Astrocyte of the cerebellum (primary cell): ENCODE measurements at regions not wholly inside any gene's neighbourhood (a gene's known extent, or its start where the extent isn't known, plus 50 kb on each side); places are given as distances from the start of the nearest gene placed in this dataset.

Experiments
- DNase-seq: peaks from one replicate; pipeline ENCODE4 v3.0.0-alpha.2; 2011; ENCODE audit warnings: low read depth
- H3K4me3 ChIP-seq: 2 replicates; pipeline ENCODE4 v1.5.1; 2011; ENCODE audit warnings: mild to moderate bottlenecking, low read depth, low read length, moderate library complexity
- in situ Hi-C: cut with HindIII; loops from 2 replicates; pipeline ENCODE4 v1.10.0; 2017; ENCODE audit warnings: low sequenced_read_pairs
- TF ChIP-seq, protein P1 (sequence below): IDR thresholded peaks from 2 replicates; pipeline ENCODE4 v1.5.1; 2012; ENCODE audit warnings: low read length, low read depth, moderate library complexity, mild to moderate bottlenecking; ENCODE audit errors: missing control alignments

DNA sequence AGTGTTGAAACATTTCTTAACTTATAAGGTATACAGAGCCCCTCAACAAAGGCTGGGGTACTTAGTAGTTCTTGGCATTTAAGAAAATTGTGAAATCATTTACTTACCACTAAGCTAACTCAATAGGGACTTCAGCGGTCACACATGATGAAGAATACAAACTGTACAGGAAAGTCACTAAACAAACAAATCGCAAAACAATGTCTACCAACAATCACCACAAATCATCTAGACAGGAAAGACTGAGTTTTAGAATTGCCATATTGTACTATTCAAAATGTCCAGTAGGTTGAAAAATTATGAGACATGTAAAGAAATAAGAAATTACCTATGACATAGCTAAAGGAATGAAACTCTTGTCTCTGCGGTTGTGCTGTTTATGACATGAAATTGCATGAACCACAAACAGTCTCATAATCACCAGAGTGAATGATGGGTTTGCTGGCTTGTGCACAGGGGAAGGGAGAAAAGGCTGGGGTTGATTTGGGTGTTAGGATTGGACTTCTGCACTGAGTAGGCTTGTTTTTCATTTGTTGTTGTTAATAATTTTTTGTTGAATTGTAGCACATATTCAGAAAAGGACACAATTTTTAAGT is 441.1 kb upstream of the MON1B start:
- no peak for DNase-seq
- TF ChIP-seq, protein P1, sequence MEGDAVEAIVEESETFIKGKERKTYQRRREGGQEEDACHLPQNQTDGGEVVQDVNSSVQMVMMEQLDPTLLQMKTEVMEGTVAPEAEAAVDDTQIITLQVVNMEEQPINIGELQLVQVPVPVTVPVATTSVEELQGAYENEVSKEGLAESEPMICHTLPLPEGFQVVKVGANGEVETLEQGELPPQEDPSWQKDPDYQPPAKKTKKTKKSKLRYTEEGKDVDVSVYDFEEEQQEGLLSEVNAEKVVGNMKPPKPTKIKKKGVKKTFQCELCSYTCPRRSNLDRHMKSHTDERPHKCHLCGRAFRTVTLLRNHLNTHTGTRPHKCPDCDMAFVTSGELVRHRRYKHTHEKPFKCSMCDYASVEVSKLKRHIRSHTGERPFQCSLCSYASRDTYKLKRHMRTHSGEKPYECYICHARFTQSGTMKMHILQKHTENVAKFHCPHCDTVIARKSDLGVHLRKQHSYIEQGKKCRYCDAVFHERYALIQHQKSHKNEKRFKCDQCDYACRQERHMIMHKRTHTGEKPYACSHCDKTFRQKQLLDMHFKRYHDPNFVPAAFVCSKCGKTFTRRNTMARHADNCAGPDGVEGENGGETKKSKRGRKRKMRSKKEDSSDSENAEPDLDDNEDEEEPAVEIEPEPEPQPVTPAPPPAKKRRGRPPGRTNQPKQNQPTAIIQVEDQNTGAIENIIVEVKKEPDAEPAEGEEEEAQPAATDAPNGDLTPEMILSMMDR, result no peak
- H3K4me3 ChIP-seq, result no peak overlapping the region
- in situ Hi-C loops, result no loop called here

DNA sequence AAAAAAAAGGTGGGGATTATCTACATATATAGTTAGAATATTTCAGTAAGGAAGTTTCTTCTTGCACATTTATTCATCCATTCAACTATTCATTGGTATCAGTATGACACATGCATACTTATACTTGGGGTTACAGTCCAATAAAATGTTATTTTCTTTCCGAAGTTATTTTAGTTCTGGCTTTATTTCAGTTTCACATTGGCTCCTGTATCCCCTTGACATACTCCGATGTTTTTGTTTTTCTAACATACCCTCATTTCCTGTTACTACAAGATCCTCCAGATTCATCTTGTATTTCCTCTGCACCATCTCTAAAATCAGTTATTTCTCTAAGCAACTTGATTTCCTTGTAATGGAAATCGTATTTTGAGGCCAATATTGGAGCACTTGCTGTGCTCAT is 435.5 kb upstream of the MON1B start:
- TF ChIP-seq, protein P1, result no peak
- in situ Hi-C loops, result no loop called here
- DNase-seq, result no peak
- H3K4me3 ChIP-seq, result no peak overlapping the region

DNA sequence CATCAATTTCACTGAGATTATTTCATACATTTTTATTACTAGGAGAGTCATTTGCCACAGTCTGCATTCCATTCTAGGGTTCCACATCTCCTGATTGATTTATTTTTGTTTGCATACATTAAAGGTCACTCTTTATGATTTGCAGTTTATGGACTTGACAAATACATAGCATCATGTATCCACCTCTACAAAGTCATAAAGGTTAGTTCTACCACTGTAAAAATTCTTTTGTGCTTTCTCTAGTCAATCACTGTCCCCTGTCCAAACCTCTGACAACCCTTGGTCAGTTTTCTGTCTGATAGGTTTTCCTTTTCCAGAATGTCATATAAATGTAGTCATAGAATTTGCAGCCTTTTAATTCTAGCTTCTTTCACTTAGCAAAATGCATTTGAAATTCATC is 434.6 kb upstream of the MON1B start:
- no peak overlapping the region for H3K4me3 ChIP-seq
- in situ Hi-C loops, result no loop called here
- TF ChIP-seq, protein P1, result no peak
- DNase-seq, result no peak

DNA sequence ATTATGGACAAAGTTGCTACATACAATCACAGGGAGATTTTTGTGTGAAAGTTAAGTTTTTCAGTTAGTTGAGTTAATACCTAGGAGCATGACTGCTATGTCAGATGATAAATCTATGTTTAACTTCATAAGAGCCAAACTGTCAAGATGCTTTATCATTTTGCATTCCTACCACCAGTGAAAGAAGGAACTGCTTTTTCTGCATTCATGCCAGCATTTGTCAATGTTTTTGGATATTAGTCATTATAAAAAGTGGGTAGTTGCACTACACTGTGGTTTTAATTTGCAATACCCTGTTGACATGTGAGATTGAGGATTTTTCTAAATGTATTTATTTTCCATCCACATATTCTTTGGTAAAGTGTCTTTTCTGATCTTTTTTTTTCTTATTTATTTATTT is 434.0 kb upstream of the MON1B start:
- in situ Hi-C loops, result no loop called here
- DNase-seq, result no peak
- TF ChIP-seq, protein P1, result no peak
- H3K4me3 ChIP-seq, result no peak overlapping the region

DNA sequence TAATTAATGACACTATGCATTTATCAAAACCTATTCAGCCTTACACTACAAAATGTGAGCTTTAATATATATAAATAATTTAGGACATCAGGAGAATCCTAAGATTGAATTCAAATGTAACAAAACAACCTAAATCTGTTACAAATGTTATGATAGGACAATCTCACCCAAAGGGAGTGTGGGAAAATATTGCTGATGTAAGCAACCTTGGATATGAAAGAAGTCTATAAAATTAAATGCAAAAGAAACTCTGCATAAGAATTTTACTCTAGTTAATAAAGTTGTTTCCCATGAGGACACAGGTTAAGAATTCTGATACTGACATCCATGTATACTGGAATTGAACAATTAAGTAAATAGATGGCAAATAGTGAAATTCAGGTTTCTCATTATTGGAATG is 424.5 kb upstream of the MON1B start:
- TF ChIP-seq, protein P1, result no peak
- no peak overlapping the region for H3K4me3 ChIP-seq
- no peak for DNase-seq
- in situ Hi-C loops, result no loop called here

DNA sequence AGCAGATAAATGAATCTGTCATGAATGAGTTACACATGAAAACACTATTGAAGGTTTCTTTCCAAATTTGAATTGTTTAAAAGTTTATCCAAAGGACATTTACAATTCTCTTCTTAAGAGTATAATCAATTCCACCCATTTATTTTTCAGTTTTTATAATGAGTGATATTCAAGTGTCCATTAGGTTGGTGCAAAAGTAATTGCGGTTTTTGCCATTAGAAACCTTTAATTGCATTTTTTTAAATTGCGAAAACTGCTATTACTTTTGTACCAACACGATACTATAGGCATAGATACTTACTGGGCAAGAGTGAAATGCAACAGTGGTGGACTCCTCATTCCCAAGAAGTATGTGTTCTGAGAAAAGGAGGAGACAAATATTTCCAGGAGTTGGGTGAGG is 422.7 kb upstream of the MON1B start:
- no peak overlapping the region for H3K4me3 ChIP-seq
- no peak for DNase-seq
- TF ChIP-seq, protein P1, result no peak
- in situ Hi-C loops, result no loop called here

DNA sequence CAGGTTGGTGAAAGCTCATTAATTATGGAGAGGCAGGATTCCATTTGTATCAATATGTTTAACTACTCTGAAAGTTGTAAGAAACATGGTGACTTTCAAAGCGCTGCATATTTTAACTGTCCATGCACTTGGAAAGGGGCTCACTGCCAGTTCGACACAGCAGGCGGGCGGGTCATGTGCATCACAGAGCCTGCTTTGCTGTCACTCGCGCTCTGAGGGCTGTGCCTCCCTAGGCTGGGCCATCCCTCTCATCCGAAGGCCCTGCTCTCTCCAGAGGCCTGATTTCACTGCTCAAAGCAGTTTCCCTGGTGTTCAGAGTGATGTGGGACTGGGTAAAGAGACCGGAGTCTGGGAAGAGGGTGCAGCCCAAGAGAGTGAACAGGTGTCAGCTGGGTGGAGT is 422.0 kb upstream of the MON1B start:
- DNase-seq, result no peak
- TF ChIP-seq, protein P1, result no peak
- in situ Hi-C loops, result no loop called here
- no peak overlapping the region for H3K4me3 ChIP-seq
